KOPT-K1 (cell line): ENCODE measurements at regions not wholly inside any gene's neighbourhood (a gene's known extent, or its start where the extent isn't known, plus 50 kb on each side); places are given as distances from the start of the nearest gene placed in this dataset.
A peak's percentile ranks its signal among the peaks of the same experiment; 100 is the strongest.
"Not testable (repeated sequence)": the region's sequence is repeated elsewhere in the genome, so short reads cannot be mapped to it uniquely, and the experiment has no call there.

ENCODE experiments used
- H3K27ac ChIP-seq: fragments of 200-600 bp; sonication (generic); 2 replicates; pipeline ENCODE4 v1.5.1; 2016; ENCODE audit warnings: antibody characterized with exemption, mild to moderate bottlenecking, low read depth, low read length; ENCODE audit not compliant: poor library complexity, severe bottlenecking
- H3K36me3 ChIP-seq: fragments of 200-600 bp; sonication (generic); 2 replicates; pipeline ENCODE4 v1.5.1; 2017; ENCODE audit warnings: antibody characterized with exemption, mild to moderate bottlenecking, low read length, moderate library complexity; ENCODE audit not compliant: insufficient read depth
- H3K9me3 ChIP-seq: fragments of 200-600 bp; sonication (generic); 2 replicates; pipeline ENCODE4 v1.5.1; 2017; ENCODE audit warnings: antibody characterized with exemption, low read length, mild to moderate bottlenecking; ENCODE audit not compliant: insufficient read depth, poor library complexity, severe bottlenecking

GRCh38 chr5:134471858-134472449, 53.5 kb upstream of the JADE2 start:
- not testable (repeated sequence) for H3K36me3 ChIP-seq

GRCh38 chr5:134468921-134469400, 56.5 kb upstream of the JADE2 start:
- no peaks in the 10 kb centered on the region for H3K36me3 ChIP-seq
- peaks cover 5% of the 10 kb centered on the region for H3K9me3 ChIP-seq
- no peak overlapping the region for H3K27ac ChIP-seq

More at GRCh38 chr5:134471858-134472449, 53.5 kb upstream of the JADE2 start:
- H3K9me3 ChIP-seq, H3K27ac ChIP-seq: not testable (repeated sequence)

- Histone ChIP-seq H3K27ac (no peak overlapping the region), H3K9me3 (no peaks in the 10 kb centered on the region)
Measured at GRCh38 chr5:134467231-134467630, 55.5 kb upstream of the CDKN2AIPNL start.

GRCh38 chr5:134466241-134467069, 54.8 kb upstream of the CDKN2AIPNL start:
- peak overlapping the region; percentile 73 for H3K27ac ChIP-seq
- no peaks in the 10 kb centered on the region for H3K9me3 ChIP-seq
- H3K36me3 ChIP-seq: no peaks in the 10 kb centered on the region

More at GRCh38 chr5:134467231-134467630, 55.5 kb upstream of the CDKN2AIPNL start:
- no peaks in the 10 kb centered on the region for H3K36me3 ChIP-seq

- H3K36me3 ChIP-seq: no peaks in the 10 kb centered on the region
- H3K9me3 ChIP-seq: no peaks in the 10 kb centered on the region
- H3K27ac ChIP-seq: peak overlapping the region; percentile 73
Measured at GRCh38 chr5:134465816-134466240, 54.1 kb upstream of the CDKN2AIPNL start.

- H3K36me3 ChIP-seq: no peaks in the 10 kb centered on the region
- peak overlapping the region; percentile 73 for H3K27ac ChIP-seq
- no peaks in the 10 kb centered on the region for H3K9me3 ChIP-seq
Measured at GRCh38 chr5:134464988-134465815, 53.5 kb upstream of the CDKN2AIPNL start.

- Histone ChIP-seq H3K36me3 (no peaks in the 10 kb centered on the region), H3K27ac (no peak overlapping the region), H3K9me3 (no peaks in the 10 kb centered on the region)
Measured at GRCh38 chr5:134463991-134464760, 52.5 kb upstream of the CDKN2AIPNL start.

- H3K36me3 ChIP-seq: no peaks in the 10 kb centered on the region
- no peaks in the 10 kb centered on the region for H3K9me3 ChIP-seq
- H3K27ac ChIP-seq: no peak overlapping the region
Measured at GRCh38 chr5:134463176-134463720, 51.6 kb upstream of the CDKN2AIPNL start.

- no peaks in the 10 kb centered on the region for H3K36me3 ChIP-seq
- no peak overlapping the region for H3K27ac ChIP-seq
- H3K9me3 ChIP-seq: no peaks in the 10 kb centered on the region
Measured at GRCh38 chr5:134462761-134463160, 51.1 kb upstream of the CDKN2AIPNL start.

GRCh38 chr5:134462047-134462575, 50.4 kb upstream of the CDKN2AIPNL start:
- Histone ChIP-seq H3K27ac (no peak overlapping the region), H3K9me3 (no peaks in the 10 kb centered on the region), H3K36me3 (no peaks in the 10 kb centered on the region)
